NCI-H187 treated with DMSO at 0.1 percent for 48 hours (cell line): ENCODE measurements at regions not wholly inside any gene's neighbourhood (a gene's known extent, or its start where the extent isn't known, plus 50 kb on each side); places are given as distances from the start of the nearest gene placed in this dataset.

ENCODE experiments used
- DNase-seq: peaks from one replicate; lab custom pipeline; 2025; lab: John Stamatoyannopoulos, UW

DNA sequence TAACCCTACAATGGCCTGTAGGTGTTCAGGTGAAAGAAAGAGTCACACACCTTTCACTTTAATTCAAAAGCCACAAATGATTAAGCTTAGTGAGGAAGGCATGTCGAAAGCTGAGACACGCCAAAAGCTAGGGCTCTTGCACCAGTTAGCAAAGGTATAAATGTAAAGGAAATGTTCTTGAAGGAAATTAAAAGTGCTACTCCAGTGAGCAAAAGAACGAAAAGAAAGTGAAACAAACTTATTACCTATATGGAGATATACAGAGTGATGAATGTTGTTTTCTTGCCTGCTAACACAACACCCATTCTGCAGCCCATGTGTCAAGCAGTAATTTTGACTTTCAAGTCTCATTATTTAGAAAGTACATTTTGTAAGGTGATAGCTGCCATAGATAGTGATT, 254.2 kb upstream of the SLC24A2 start:
- no peak for DNase-seq

DNA sequence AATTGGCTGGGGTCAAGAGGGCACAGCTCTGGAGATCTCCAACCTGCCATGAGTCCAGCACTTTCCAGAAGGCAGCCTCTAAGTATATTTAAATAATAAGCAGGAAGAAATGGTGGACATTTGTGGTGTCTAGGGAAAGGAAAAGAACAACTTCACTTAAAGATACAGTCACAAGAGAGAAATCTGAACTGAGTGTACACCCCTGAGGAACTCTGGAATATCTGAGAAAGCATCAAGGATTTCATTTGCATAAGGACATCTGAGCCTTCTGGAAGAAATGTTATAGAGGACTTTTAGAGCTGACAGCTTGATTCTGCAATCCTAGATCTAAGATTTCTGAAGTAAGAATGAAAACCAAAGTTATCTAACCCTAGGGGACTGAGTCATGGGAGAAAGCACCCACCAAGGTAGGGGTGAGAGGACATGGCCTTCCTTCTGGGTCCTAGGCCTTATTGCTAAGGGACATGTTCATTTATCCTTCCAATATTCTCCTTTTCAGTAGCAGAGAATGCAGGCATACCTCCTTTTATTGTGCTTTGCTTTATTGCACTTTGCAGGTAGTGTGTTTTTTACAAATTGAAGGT, 253.4 kb upstream of the SLC24A2 start:
- no peak for DNase-seq

DNA sequence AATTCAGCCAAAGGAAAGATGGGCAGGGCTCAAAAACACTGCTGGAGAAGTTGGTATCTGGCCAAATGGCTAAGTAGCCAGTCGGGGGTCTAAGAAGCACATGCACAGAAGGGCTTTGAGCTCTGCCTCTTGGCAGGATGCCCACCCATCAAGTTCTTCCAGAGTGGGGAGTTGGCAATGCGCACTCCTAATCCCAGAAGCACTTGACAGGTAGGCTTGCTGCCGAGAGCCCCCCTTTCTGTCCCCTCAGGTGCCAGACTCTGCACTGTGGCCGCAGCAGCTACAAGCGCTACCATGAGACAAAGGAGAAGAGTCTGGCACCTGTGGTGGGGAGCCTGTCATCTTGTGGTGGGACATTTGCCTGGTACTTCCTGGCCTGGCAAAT, 252.9 kb upstream of the SLC24A2 start:
- no peak for DNase-seq

GRCh38 chr9:20040991-20041696, 252.3 kb upstream of the SLC24A2 start:
- no peak for DNase-seq

- DNase-seq = no peak
Observed at GRCh38 chr9:20037699-20038098, 248.9 kb upstream of the SLC24A2 start.

- DNase-seq = no peak
Observed at GRCh38 chr9:20033511-20033910, 244.7 kb upstream of the SLC24A2 start.

GRCh38 chr9:20032413-20033006, 243.7 kb upstream of the SLC24A2 start:
- DNase-seq = no peak

GRCh38 chr9:20031836-20032235, 243.0 kb upstream of the SLC24A2 start:
- DNase-seq = no peak

- DNase-seq = no peak
Observed at GRCh38 chr9:20030671-20031070, 241.8 kb upstream of the SLC24A2 start.

DNA sequence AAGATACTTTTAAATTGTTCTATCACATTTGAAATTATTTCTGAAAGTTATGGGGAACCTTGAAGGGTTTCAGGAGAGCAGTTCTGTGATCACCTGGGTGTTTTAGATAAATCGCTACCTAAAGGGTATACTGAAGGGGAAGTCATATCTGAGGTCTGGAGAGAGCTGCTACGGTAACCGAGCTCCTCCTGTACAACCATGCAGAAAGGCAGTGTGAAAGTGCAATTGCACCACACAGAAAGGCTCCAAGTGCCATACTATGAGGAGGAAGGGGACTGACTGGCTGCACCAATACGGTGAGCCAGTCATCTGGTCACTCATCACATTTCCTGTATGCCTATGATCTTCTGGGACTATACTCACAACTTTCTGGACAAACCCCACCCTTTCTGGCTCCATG, 241.4 kb upstream of the SLC24A2 start:
- DNase-seq = no peak

GRCh38 chr9:20028849-20029231, 240.0 kb upstream of the SLC24A2 start:
- no peak for DNase-seq

GRCh38 chr9:20028192-20028848, 239.5 kb upstream of the SLC24A2 start:
- no peak for DNase-seq

DNA sequence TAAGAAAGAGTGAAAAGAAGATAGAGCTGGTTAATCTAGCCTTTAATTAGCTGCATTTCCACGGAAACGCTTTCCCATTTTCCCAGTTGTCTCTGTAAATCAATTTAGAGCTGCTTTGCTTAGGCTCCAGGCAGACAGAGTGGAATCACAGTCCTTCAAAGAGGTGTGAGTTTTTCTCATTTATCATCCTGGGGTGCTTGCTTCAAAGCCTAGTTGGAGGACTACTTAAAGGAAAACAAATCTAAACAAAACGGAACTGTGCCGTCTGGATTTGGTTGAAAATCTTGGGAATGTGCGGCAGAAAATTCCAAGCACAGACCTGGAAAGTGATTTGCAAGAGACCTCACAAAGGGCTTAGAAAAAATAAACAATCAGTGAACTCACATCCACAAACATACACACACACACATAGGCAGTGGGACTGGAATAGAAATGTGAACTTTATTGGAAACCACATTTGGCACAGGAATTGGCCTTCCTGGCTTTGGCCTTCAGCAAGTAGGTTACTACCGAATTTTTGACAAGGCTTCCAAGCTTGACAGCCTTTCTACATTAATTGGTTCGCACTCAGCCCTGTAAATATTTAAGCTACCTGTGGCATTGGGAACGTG, 235.2 kb upstream of the SLC24A2 start:
- no peak for DNase-seq

GRCh38 chr9:20023210-20023905, 234.5 kb upstream of the SLC24A2 start:
- DNase-seq = no peak

- DNase-seq = no peak
Observed at GRCh38 chr9:20022410-20022809, 233.6 kb upstream of the SLC24A2 start.

- DNase-seq = no peak
Observed at GRCh38 chr9:20016611-20017010, 227.8 kb upstream of the SLC24A2 start.

GRCh38 chr9:20015427-20015931, 226.6 kb upstream of the SLC24A2 start:
- DNase-seq = no peak

GRCh38 chr9:20014168-20014567, 225.3 kb upstream of the SLC24A2 start:
- DNase-seq = no peak

DNA sequence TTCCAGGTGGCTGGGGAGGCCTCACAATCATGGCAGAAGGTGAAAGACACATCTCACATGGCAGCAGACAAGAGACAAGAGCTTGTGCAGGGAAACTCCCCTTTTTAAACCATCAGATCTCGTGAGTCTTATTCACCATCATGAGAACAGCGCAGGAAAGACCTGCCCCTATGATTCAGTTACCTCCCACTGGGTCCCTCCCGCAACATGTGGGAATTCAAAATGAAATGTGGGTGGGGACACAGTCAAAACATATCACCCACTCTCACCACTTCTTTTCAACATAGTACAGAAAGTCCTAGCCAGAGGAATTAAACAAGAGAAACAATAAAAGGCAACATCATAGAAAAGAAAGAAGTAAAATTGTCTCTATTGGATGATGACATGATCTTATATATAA, 223.4 kb upstream of the SLC24A2 start:
- DNase-seq = no peak

DNA sequence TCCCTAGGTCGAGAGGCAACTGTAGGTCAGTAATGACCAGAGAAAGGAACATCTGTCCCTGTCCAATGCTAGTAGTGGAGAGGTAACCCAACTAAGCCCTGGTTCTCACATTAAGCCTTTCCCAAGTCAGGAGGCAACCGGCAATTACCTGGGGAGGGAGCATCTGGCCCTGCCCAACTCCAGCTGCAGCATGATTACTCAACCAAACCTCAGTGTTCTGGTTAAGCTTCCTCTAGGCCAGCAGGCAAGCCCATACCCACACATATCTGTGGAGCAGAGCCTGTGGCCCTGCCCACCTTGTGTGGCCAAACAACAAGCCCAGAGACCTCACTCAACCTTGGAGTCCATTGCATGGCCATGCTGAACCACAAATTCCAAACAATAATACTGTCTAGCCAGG, 220.8 kb upstream of the SLC24A2 start:
- no peak for DNase-seq

GRCh38 chr9:20002011-20002410, 213.2 kb upstream of the SLC24A2 start:
- DNase-seq = no peak

GRCh38 chr9:20001058-20001457, 212.2 kb upstream of the SLC24A2 start:
- no peak for DNase-seq
